SK-N-SH treated with all-trans-retinoic acid at 6 μM for 48 hours (cell line): ENCODE measurements at regions not wholly inside any gene's neighbourhood (a gene's known extent, or its start where the extent isn't known, plus 50 kb on each side); places are given as distances from the start of the nearest gene placed in this dataset.

Source experiments
- ARNTL ChIP-seq: fragments of 450-650 bp; formaldehyde crosslinking; IDR thresholded peaks from 2 replicates; pipeline ENCODE4 v1.5.0; 2020; ENCODE audit warnings: low read depth, mild to moderate bottlenecking, moderate library complexity, borderline replicate concordance
- ZC3H10 ChIP-seq: fragments of 250-450 bp; sonication (Bioruptor Pico); IDR thresholded peaks from 2 replicates; pipeline ENCODE4 v1.5.1; 2021; ENCODE audit warnings: mild to moderate bottlenecking, moderate library complexity

- no peak for TF ChIP-seq ARNTL (CRISPR knock-in tag)
- TF ChIP-seq ZC3H10 (CRISPR knock-in tag): no peak
Measured at GRCh38 chr2:8216397-8216796, 465.5 kb upstream of the ID2 start.
